HEK293T (cell line): ENCODE measurements at regions not wholly inside any gene's neighbourhood (a gene's known extent, or its start where the extent isn't known, plus 50 kb on each side); places are given as distances from the start of the nearest gene placed in this dataset.

Source experiments
- ARNT ChIP-seq: fragments of 450-650 bp; IDR thresholded peaks from 2 replicates; pipeline ENCODE4 v1.6.1; 2017; ENCODE audit warnings: mild to moderate bottlenecking
- BHLHE40 ChIP-seq: fragments of 450-650 bp; IDR thresholded peaks from 2 replicates; pipeline ENCODE4 v1.6.1; 2016; ENCODE audit warnings: mild to moderate bottlenecking, moderate library complexity, borderline replicate concordance
- CTBP1 ChIP-seq: fragments of 450-650 bp; IDR thresholded peaks from 2 replicates; pipeline ENCODE4 v1.6.1; 2016; ENCODE audit warnings: borderline replicate concordance
- ELF4 ChIP-seq: fragments of 450-650 bp; IDR thresholded peaks from 2 replicates; pipeline ENCODE4 v1.6.1; 2017; ENCODE audit warnings: antibody characterized with exemption
- FOXA1 ChIP-seq: fragments of 450-650 bp; IDR thresholded peaks from 2 replicates; pipeline ENCODE4 v1.6.1; 2016; ENCODE audit warnings: mild to moderate bottlenecking
- FOXK2 ChIP-seq: fragments of 450-650 bp; IDR thresholded peaks from 2 replicates; pipeline ENCODE4 v1.6.1; 2016; ENCODE audit warnings: mild to moderate bottlenecking
- FOXM1 ChIP-seq: fragments of 450-650 bp; IDR thresholded peaks from 2 replicates; pipeline ENCODE4 v1.6.1; 2017; ENCODE audit warnings: mild to moderate bottlenecking, borderline replicate concordance
- HDGF ChIP-seq: fragments of 450-650 bp; IDR thresholded peaks from 2 replicates; pipeline ENCODE4 v1.6.1; 2017; ENCODE audit warnings: antibody characterized with exemption, borderline replicate concordance
- L3MBTL2 ChIP-seq: fragments of 450-650 bp; conservative IDR thresholded peaks from 2 replicates; pipeline ENCODE4 v1.6.1; 2016; ENCODE audit warnings: mild to moderate bottlenecking
- LEF1 ChIP-seq: fragments of 450-650 bp; IDR thresholded peaks from 2 replicates; pipeline ENCODE4 v1.6.1; 2017; ENCODE audit warnings: mild to moderate bottlenecking, borderline replicate concordance
- SP1 ChIP-seq: fragments of 450-650 bp; IDR thresholded peaks from 2 replicates; pipeline ENCODE4 v1.6.1; 2017
- SUZ12 ChIP-seq: fragments of 450-650 bp; IDR thresholded peaks from 2 replicates; pipeline ENCODE4 v1.6.1; 2016; ENCODE audit warnings: mild to moderate bottlenecking
- TARDBP ChIP-seq: fragments of 450-650 bp; IDR thresholded peaks from 2 replicates; pipeline ENCODE4 v1.6.1; 2016
- ZNF384 ChIP-seq: fragments of 450-650 bp; IDR thresholded peaks from 2 replicates; pipeline ENCODE4 v1.6.1; 2016

- TF ChIP-seq BHLHE40 (no peak), FOXA1 (no peak), HDGF (no peak), LEF1 (no peak), SP1 (no peak), SUZ12 (no peak), ARNT (no peak), FOXK2 (no peak), ZNF384 (no peak), TARDBP (no peak), L3MBTL2 (no peak), FOXM1 (no peak), ELF4 (no peak), CTBP1 (no peak)
These were observed 447.4 kb upstream of the NRSN1 start for GRCh38 chr6:23678626-23679025.
